Stimulated activated CD4-positive, alpha-beta T cell treated with anti-CD3 and anti-CD28 coated beads, Interleukin-1b, Interleukin-23, amount 100 ng/mL, for 24 hours (primary cell): ENCODE measurements at regions not wholly inside any gene's neighbourhood (a gene's known extent, or its start where the extent isn't known, plus 50 kb on each side); places are given as distances from the start of the nearest gene placed in this dataset.

Experiments
- DNase-seq, 4 experiments: peaks; one replicate each; pipeline ENCODE4 v3.0.0-alpha.2; 2020; ENCODE audit warnings: low read depth in 4 of 4, low spot score in 1 of 4

DNA sequence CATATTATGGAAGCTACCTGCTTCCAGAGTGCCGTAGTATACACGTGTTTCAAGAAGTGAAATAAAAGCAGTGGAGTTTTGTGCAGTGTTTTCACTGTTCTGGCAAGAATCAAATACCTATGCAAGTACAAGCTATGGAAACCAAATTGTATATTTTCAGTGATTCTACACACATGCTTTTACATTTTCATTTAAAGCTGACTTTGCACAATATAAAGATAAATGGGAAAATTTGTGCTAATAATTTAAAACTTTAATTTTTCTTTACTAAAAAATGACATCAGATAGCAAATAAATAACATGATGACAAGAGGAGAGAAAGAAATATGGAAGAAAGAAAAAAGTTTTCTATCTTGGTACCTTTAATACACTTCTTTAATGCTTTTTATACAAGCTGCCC is 393.7 kb upstream of the NPVF start:
- no peak for DNase-seq

DNA sequence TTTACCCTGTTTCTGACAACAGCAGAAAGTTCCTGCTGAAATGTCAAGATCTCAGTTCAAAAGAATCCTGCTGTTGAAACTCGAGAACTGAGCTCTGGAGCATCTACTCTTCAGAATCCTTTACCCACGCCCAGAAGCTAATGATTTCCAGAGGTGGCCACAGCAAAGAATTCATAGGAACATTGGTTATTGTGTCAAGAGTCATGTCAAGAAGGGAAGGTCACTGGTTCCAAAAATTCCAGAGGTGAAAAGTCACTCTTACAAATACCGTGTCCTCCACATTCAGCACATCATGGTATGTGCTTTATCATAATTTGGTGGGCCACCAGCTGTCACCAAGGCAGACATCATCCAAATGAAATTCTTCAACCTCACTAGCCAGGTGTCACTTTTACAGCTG is 394.4 kb upstream of the NPVF start:
- DNase-seq: no peak

DNA sequence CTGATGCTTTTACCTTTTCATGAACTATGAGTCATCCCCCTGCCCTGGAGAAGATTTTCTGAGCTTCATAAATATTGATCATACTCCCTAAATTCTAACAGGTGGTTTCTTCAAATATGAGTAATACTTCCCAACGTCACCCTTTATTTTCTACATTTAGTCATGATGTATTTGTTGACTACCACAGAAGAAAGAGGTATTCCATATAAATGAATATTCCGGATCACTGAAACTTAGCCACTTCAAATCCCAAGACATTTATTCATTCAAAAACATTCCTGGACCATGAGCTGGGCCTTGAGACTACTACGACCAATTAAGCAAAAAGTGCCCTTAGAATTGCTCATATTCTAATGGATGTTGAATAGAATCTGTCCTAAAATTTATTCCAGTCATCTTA is 395.8 kb upstream of the NPVF start:
- DNase-seq: no peak

DNA sequence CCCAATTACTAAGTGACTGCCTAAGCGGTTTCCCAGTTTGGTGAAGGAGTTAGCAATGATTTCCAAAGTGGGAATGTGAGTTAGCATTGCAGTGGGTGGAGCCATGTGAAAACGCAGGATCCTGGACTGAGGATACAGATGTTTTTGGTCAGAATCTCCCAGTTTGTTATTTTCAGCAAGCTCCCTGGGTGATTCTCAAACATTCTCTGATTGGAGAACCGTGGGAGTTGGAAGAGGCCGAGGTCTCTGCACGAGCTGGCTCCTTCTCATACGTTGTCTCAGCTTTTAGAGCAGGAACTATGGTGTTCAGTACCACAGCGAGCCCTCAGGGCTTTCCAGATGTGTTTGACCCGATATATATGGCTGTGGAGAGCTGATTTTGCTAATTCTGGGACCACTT is 396.5 kb upstream of the NPVF start:
- no peak for DNase-seq

DNA sequence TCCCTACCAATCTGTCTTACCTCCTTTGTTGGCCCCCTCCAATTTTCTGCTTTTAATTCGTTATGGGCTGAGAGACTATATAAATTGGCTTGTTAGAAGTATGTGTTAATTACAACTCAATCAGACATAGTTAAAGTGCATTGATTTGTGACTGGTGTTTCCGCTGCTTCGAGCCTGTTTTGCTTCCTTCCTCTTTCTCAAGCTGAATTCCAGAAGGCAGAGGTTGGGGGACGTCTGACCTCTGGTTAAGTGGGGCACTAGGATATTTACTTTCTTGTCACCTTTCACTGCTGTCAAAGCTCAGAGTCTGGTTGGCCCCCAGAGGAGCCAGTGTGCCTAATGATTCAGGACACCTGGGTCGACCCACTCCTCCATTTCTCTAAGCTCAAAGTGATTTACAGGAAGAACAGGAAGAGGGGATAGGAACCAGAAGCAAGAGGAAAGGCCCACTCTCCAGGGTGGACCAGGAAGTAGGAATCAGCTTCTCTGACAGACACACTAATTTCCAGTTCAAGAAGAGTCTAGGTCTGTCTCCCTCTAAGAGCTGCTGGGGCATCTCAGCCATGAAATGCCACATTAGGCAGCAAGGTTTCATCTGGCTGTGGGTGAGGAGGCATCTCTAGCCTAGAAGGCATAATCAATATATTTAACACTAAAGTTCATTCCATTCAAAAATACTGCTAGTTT is 397.2 kb upstream of the NPVF start:
- no peak for DNase-seq

DNA sequence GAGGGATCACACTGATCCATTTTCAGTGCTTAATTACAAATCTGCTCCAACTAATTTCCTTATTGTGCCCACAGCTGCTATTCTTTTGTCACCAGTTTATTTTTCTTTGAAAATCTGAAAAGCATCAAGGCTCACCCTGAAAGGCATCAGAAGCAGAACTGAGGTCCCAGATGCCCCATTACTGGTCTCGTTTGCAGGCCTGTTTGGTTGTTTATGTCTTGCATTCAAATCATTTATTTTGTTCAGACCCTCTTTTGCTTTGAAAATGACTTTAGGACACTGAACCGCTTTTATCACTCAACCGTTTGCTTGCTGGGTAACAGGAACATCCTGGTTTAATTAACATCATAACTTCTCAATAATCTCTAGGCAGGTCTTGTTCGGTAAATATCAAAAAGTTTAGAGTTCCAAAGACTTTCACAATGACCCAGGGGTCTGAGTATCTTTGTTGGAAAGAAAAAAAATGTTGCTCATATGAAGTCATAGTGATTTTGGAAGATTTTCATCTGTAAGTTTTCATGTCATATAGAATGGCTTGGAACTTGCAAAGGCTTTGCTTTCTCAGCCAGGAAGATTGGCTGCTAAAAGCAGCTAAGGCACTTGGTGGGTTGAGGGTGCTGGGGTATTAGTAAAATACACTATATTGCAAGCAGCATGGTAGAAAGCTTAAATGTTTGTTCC is 398.3 kb upstream of the NPVF start:
- no peak for DNase-seq

DNA sequence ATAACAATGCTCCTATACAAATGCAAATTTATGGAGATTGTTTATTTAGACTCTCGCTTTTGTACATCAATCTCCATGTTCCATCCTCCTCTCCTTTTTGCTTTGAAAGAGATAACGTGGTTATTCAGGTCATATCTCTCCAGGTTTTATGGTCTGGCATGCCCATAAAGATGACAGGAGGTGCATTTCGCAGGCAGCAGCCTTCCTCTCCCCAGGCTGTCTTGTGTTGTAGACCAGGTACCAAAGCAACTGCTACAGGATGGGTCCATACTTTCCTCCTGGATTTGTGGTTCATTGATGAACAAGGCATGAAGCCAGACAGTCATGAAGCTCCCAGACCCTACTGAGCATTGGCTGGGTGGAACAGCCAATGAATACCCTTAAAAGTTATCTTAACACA is 400.2 kb upstream of the NPVF start:
- DNase-seq: no peak

DNA sequence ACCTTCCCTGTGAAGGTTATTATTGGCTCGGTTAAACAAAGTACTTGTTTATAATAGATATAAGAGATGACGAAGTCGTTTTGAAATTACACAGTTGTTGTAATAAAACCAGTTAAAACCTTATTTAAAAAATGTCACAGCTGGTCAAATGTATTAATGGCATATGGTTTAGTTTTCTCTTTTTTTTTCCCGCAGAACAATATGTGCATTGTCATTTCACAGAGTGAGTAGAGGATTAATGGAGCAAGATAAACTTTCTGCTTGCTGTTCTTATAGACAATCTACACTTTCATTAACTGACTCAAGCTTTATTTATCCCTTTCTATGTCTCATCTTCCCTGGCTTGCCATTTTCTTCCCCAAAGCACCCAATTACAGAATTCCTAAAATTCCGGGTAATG is 404.3 kb upstream of the NPVF start:
- DNase-seq: no peak

DNA sequence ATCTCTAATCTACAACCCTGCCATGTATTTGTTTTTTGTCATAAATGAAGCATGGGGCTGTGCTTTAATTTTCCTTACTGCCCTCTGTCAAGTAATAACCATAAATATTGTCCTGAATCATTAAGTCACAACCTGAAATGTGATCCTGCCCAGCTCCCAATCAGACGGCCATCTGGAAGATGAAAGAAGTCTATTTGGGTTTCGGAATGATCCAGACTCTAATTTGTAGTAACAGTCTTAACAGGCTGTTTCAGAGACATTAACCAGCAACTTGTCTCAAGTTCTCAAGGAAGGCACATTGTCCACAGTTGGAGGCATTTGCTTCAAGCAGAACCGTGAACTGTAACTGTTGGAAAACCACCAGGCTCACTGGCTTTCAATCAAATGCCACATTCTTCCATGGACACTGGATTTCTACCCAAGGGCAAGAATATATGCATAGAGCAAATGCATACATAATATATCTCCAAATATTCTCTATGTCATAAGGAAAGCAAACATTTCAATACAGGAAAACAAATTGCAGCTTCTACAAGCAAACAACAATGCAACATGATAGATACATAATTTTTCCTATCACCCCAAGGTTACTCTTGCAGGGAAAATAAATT is 405.2 kb upstream of the NPVF start:
- DNase-seq: no peak

DNA sequence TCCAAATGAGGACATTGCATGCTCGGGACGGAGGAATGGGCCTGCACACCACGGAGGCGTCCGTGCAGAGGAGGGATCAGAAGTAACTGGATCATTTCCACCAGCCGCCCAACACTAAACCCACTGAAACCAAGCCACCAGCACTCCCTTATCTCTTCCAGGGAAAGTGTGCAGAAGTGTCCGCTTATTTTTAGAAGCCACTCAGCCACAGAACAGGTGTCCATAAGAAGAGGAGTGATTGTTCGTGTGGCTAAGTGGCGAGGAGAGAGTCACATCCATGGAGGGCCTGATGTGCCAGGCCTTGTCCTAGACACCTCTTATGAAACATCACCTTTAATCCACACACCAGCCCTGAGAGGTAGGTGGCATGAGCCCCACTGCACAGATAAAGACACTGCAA is 407.9 kb upstream of the NPVF start:
- DNase-seq: no peak

DNA sequence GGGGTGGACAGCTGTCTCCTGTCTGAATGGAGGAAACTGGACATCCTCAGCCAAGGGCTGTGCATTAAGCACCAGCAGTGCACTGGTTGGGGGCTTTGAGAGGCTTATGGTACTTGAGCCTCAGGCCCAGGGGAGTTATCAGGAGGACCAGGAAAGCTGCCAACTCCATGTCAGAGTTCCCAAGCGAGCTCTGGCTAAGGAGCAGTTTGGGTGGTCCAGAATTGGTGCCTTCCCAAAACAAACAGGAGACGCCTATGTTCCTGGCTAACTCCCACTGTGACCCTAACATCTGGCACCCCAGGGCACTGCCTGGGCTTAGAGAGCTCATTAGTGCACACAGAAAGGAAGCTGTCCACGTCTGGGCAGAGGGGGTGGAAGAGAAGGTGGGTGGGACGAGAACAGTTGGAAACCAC is 408.6 kb upstream of the NPVF start:
- no peak for DNase-seq

DNA sequence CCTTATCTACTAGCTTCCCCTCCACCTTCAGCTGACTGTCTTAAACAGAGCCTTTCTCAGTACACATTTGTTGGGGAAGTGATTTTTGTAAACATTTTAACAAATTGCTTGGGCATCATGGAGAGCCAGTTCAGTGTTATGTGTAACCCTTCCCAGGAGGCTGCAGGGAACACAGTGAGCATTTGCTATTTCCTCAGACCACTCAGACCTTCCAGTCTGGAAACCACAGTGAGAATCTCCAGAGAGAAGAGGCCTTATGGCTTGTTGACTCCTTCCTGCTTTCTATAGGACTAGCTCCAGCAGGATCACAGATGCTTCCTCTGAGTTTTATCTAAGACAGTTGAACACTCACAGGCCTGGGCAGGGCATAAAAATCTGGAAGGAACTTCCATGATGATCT is 409.8 kb upstream of the NPVF start:
- no peak for DNase-seq

DNA sequence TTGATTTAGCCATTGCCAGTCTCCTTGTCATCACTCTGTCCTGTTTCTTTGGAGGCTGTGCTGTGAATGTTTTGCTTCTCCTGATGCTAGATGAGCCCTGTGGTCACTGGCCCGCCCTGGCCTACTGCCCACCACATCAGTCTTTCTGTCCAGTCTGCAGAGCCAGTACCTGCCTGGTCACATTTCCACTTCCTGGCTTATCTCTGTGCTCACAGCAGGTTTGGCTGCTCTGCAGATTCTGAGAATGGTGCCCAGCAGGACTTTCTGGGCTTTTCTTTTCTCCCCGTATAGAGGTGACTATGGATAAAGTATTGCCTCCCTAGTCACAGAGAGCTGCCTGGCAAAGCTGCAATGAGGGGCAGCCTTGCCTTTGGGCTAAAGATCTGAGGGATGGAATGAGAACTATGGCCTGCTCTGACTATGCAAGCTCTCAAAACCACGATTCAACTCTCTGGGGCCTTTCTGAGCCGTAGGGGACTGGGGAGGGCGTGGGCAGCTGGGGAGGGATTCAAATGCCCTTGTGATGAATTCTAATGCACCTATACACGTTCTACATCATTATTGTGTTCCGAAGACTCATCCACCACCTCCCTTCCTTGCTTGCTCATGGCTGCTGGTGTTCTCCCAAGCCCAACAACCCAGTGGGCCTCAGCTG is 410.4 kb upstream of the NPVF start:
- DNase-seq: no peak

DNA sequence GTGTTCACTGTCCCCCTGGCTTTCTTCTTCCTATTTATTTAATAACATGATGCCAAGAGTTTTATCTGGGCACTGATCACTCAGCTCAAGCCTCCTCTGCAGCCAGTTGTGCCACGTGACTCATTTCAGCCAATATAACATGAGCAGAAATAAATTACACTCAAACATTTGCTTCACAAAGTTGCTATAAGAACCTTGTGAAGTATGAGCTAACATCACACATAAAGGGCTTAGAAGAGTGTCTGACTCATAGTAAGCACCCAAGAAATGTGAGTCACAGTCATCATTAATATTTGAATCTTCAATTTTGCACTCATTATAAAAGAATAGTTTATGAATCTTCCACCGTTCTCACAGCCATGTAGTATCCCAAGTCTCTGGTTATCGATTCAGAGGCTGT is 414.6 kb upstream of the NPVF start:
- DNase-seq: no peak

DNA sequence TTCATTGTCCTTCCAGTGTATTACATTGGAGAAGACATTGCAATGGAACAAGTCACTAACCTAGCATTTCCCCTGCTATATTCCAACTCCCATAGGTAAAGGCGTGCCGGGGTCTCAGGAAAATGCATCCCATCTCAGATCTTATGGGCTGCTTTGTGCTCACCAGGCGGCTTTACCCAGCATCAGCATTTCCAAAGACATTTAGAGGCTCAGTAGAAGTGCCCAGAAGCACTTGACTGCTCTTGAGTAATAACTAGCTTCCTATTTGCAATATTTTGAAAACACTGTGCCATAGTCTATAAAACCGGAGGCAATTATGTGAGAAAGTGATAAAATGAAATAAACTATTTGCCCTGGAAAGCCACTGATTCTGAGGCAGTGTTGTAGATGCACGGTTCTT is 415.0 kb upstream of the NPVF start:
- no peak for DNase-seq

DNA sequence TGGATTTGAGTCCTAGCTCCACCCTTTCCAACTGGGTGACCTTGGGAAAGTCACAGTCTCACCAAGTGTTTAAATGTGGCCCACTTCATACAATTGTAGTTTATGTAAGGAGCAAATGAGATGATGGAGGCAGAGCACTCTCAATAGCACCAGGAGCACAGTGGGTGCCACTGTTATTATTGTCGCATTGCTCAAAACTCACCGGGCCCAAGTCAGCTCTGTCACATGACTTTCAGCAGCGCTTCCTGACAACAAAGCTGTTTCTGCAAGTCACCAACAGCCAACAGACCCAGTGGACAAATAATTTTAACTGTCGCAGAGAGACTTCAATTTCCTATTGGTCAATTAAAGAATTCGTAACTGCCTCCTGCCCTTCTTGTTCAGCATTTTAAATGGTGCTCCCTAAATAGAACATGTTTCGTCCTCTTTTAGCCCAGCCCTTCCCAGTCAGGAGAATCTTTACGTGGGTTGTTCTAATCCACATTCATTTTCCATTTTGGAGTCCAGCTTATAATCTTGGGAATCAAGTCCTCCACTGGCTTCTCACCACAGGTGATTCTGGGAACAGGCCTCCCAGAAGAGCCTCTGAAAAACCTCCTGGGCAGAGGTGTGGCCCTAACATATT is 415.6 kb upstream of the NPVF start:
- DNase-seq: no peak

DNA sequence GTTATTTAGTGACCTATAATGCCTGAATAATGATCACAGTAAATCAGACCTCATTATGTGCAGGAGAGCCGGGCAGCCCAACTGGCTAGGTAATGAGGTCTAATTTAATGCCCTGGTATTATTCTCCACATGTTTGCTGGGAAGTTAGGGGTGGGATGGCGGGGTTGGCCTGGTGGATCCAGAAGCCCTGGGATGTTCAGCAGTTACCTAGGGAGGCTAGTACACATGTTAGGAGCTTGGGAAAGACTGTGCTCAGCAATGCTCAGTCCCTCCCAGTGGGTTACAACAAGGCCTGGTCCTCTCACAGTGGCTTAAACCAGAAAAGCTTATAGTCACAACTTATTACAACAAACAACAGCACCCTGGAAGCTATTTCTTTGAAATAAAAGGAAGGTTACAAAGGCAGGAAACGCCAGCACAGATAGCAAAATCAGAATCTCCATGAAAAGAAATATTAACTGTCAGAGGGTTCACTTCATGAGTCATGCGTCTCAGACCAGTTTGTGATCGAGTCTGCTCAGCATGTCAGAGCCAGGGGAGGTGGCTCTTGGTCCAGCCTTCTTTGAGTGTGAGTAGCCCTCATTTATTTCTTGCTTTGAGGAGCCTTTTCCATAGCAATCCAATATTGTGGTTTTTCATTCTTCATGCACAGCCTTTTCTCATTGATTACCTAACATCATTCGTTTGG is 418.6 kb upstream of the NPVF start:
- no peak for DNase-seq

DNA sequence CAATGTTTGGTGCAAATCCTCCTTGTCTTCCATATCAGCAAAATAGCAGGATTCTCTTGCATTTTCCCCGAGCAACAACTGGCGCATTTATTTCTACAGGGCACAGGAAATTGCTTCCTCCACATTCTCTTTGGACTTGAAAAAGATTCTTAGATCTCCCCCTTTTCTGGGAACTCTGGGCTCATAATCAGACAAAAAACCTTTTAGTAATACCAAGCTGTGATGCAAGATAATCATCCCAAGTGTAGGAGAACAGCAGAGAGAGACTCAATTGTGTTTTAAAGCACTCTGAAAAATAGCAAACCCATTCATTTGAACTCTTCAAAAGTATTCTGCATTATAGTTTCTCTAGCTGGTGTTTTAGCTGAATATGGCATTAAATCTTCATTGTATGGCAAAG is 419.6 kb upstream of the NPVF start:
- no peak for DNase-seq

DNA sequence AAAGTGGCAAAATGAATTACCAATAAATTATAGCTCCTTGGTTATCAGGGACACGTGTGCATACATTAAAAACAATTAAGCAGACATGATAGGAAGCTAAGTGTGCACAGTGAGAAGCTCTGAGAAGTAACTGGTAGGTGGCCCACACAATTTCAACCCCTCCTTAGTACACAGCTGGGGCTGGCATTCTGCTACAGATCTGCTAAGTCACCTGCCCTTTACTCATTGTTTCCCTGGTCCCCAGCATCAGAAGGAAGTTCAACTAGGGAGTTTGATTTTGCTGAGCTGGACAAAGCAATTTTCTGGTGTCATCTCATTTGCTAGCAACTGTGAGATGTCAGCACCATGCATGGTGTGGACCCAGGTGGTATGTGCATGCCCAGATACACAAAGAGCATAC is 424.1 kb upstream of the NPVF start:
- no peak for DNase-seq

DNA sequence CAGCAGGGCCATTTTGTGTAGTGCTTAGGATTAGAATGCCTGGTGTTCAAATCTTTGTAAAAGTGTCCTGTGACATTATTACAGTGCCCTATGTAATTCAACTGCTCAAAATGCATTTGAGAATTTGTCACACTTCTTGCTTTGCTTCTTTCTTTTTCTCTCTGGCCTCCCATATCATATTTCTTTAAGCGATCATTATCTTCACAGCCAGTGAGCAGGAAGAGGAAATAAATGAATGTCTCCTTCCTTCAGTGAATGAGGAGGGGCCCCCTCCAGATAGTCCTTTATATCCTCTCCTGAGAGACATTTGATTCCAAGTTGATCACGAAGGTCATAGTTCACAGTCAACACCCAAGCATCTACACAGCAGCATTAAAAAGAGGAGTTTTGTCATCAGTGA is 425.1 kb upstream of the NPVF start:
- no peak for DNase-seq

DNA sequence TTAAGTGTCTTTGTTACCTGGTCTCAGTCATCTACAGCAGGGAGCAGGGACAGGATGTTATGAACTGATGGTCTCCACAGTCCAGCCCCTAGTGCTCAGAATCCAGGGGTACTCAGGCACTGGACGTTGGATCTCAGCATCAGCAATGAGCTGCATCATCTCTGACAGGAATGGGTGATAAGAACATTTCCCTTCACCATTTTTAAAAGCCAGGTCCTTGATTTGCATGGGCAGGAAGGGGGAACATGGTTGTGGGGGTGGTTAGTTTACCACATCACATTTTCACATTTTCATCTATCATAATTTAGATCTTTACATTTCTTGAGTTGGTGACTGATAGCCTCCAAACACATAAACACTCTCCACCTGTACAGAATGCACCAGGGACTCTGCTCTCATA is 427.8 kb upstream of the NPVF start:
- DNase-seq: no peak
